ENCODE measurements at regions not wholly inside any gene's neighbourhood (a gene's known extent, or its start where the extent isn't known, plus 50 kb on each side); places are given as distances from the start of the nearest gene placed in this dataset.

DNA sequence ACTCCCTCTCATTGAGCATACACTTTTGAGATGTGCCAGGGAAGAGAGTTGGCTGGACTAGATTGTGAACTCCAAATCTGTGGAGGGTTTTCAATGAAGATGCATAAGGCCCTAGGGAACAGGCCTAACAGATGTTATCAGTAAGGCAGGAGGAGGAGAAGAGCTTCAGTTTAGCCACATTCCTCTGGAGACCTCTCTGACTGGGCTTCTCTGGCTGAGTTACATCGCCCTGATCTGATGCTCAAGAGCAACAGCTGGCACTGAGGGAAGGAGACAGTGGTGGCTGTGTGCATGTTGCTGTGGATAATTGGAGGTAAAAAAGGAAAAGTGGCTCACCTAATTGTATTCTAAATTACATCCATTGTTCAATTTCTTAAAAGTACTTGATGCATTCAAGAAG lies 206.4 kb upstream of the CFAP20DC start:
- Histone ChIP-seq H3K27me3 (no peaks in the 10 kb centered on the region), H3K4me3 (no peak overlapping the region), H3K36me3 (no peaks in the 10 kb centered on the region), H3K9me3 (no peaks in the 10 kb centered on the region), H3K27ac (replicated peaks in 1 of 4) (no peak overlapping the region), H3K4me1 (no peaks in the 10 kb centered on the region)
- intact Hi-C loops (cut with DNase I) = no loop called here
- no peak for DNase-seq (ENCODE audit: extremely low spot score)
- 77% methylated on average over 1 of the region's 1 CpG for whole genome bisulfite sequencing
- TF ChIP-seq POLR2AphosphoS5 (IDR thresholded peaks at IDR 0.05) (no peak), POLR2A (IDR thresholded peaks at IDR 0.05; ENCODE audit: low read depth) (no peak), EP300 (IDR thresholded peaks at IDR 0.05) (no peak), CTCF (IDR thresholded peaks at IDR 0.05) (no peak)

GRCh38 chr3:59254976-59255375 lies 205.2 kb upstream of the CFAP20DC start:
- intact Hi-C loops (cut with DNase I) = no loop called here
- 82% methylated on average over 3 of the region's 3 CpGs for WGBS
- no peak for DNase-seq (ENCODE audit: extremely low spot score)
- Histone ChIP-seq H3K36me3 (no peaks in the 10 kb centered on the region), H3K27me3 (no peaks in the 10 kb centered on the region), H3K4me3 (no peak overlapping the region), H3K9me3 (no peaks in the 10 kb centered on the region), H3K27ac (replicated peaks in 1 of 4) (no peak overlapping the region), H3K4me1 (no peaks in the 10 kb centered on the region)
- no peak for TF ChIP-seq EP300 (IDR thresholded peaks at IDR 0.05)
- no peak for TF ChIP-seq POLR2AphosphoS5 (IDR thresholded peaks at IDR 0.05)
- no peak for TF ChIP-seq POLR2A (IDR thresholded peaks at IDR 0.05; ENCODE audit: low read depth)
- TF ChIP-seq CTCF (IDR thresholded peaks at IDR 0.05) = no peak

- H3K27ac ChIP-seq (replicated peaks in 1 of 4) = no peak overlapping the region
- H3K4me3 ChIP-seq = no peak overlapping the region
- 59% methylated on average over 7 of the region's 7 CpGs for WGBS
- TF ChIP-seq EP300 (IDR thresholded peaks at IDR 0.05) (no peak), CTCF (IDR thresholded peaks at IDR 0.05) (no peak), POLR2AphosphoS5 (IDR thresholded peaks at IDR 0.05) (no peak), POLR2A (IDR thresholded peaks at IDR 0.05; ENCODE audit: low read depth) (no peak)
- DNase-seq (ENCODE audit: extremely low spot score) = no peak
- no peaks in the 10 kb centered on the region for H3K27me3 ChIP-seq
- intact Hi-C loops (cut with DNase I) = no loop called here
- no peaks in the 10 kb centered on the region for H3K9me3 ChIP-seq
- H3K36me3 ChIP-seq = no peaks in the 10 kb centered on the region
- H3K4me1 ChIP-seq = no peaks in the 10 kb centered on the region
These were observed 204.6 kb upstream of the CFAP20DC start for GRCh38 chr3:59254433-59254832.

- Histone ChIP-seq H3K4me1 (no peaks in the 10 kb centered on the region), H3K27ac (replicated peaks in 1 of 4) (no peak overlapping the region), H3K9me3 (no peaks in the 10 kb centered on the region), H3K4me3 (no peak overlapping the region), H3K36me3 (no peaks in the 10 kb centered on the region), H3K27me3 (no peaks in the 10 kb centered on the region)
- WGBS = 94% methylated on average over 2 of the region's 2 CpGs
- TF ChIP-seq POLR2A (IDR thresholded peaks at IDR 0.05; ENCODE audit: low read depth) (no peak), CTCF (IDR thresholded peaks at IDR 0.05) (no peak), EP300 (IDR thresholded peaks at IDR 0.05) (no peak), POLR2AphosphoS5 (IDR thresholded peaks at IDR 0.05) (no peak)
- intact Hi-C loops (cut with DNase I) = no loop called here
- DNase-seq (ENCODE audit: extremely low spot score) = no peak
These were observed 203.7 kb upstream of the CFAP20DC start for GRCh38 chr3:59253523-59253922.

GRCh38 chr3:59251869-59252268 lies 202.0 kb upstream of the CFAP20DC start:
- no peaks in the 10 kb centered on the region for H3K27me3 ChIP-seq
- H3K36me3 ChIP-seq = no peaks in the 10 kb centered on the region
- H3K9me3 ChIP-seq = no peaks in the 10 kb centered on the region
- H3K27ac ChIP-seq (replicated peaks in 1 of 4) = no peak overlapping the region
- WGBS = 97% methylated on average over 3 of the region's 3 CpGs
- intact Hi-C loops (cut with DNase I) = no loop called here
- DNase-seq (ENCODE audit: extremely low spot score) = no peak
- TF ChIP-seq CTCF (IDR thresholded peaks at IDR 0.05) (no peak), POLR2A (IDR thresholded peaks at IDR 0.05; ENCODE audit: low read depth) (no peak), POLR2AphosphoS5 (IDR thresholded peaks at IDR 0.05) (no peak), EP300 (IDR thresholded peaks at IDR 0.05) (no peak)
- H3K4me1 ChIP-seq = no peaks in the 10 kb centered on the region
- no peak overlapping the region for H3K4me3 ChIP-seq
